RPMI7951 (cell line): ENCODE measurements at regions not wholly inside any gene's neighbourhood (a gene's known extent, or its start where the extent isn't known, plus 50 kb on each side); places are given as distances from the start of the nearest gene placed in this dataset.

Experiments
- DNase-seq: peaks from one replicate; pipeline ENCODE4 v3.0.0-alpha.2; 2012; ENCODE audit warnings: low read depth

DNA sequence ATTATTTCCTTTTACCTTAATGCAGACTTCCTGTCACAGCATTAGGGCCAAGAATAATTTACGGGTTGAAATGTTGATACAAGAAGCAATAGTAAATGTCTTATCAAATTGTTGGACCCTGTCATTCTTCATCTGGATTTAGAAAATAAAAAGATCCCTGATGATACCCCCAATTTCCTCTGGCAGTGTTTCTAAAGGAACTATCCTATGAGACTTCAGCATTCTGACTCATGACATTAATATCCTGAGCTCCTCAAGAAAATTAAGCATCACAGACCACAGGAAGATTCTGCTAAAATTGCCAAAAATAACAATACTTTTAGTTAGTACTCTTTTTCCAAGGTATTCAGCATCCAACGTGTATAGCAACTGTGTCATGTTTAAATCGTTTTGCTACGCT lies 490.5 kb upstream of the ANKRD30A start:
- peak; percentile 90 for DNase-seq

DNA sequence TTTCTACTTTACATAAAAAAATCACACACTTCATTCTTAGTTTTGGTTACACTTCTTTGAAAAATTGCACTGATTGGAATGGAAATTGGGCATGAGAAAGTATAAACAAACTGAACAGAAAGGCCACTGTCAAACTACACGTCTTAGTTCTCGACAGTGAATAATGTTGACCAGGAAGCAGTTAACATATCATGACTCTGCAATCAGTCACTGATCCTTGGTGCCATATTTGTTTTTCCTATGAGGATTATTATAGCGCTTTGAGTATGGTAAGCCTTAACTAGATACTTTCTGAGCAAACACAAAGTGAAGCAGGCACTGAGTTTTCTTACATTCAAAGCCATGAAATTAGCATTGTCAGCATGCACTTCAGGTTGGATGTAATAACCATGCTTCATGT lies 495.1 kb upstream of the ANKRD30A start:
- no peak for DNase-seq

DNA sequence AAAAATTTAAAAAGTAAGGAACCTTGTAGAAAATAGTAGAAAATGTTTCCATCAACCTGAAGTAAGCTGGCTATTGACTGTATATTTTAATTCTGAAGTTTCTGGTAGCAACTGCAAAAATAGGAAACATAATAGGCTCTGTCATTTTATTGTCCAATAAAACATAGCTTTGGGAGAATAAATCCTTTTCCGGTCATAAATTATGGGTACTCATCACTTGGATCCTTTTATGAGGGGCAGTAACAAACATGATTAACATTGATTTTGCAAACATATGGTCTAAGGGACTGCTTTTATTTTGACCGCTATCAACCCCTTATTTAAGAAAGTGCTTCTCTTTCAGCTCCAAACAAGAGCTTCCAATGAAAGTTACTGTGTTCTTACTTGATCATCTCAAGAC lies 495.9 kb upstream of the ANKRD30A start:
- DNase-seq = no peak

DNA sequence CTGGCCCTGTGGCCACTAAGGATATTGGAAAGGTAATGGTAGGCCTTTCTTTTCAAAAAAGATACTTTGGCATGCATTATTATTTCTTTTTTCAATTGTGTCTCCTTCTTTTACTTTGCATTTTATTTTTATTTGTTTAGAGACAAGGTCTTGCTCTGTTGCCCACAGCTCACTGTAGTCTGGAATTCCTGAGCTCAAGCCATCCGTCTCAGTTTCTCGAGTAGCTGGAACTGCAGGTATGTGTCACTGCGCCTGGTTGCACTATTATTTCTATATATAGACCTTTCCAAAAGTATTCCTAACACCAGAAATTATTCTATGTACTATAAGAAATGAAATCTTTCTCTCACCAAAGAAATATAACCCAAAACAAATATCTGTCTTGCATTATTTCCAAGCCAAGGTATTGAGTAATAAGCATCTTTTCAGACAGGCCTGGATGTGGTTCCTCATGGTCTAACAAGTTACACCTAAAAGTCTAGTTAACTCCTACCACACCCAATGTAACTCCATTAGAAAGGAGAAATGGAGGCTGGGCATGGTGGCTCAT lies 500.8 kb upstream of the ANKRD30A start:
- no peak for DNase-seq

GRCh38 chr10:36621346-36621745 lies 504.1 kb upstream of the ANKRD30A start:
- peak; percentile 78 for DNase-seq

DNA sequence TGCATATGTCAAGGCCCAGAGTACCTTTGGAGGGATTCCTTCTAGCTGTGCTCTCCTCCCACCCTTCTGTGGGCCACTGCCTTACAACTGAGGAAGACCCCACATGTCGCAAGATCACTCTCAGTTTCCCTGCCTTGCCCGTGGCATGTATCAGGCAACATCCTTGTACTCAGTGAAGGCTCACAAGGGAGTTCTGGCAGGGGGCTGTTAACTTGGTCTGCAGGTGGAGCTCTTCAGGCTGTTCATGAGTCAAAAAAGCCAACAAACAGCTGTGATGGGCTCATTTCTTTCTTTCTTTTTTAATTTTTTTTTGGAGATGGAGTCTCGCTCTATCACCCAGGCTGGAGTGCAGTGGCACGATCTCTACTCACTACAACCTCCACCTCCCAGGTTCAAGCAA lies 513.0 kb upstream of the ANKRD30A start:
- peak; percentile 49 for DNase-seq

DNA sequence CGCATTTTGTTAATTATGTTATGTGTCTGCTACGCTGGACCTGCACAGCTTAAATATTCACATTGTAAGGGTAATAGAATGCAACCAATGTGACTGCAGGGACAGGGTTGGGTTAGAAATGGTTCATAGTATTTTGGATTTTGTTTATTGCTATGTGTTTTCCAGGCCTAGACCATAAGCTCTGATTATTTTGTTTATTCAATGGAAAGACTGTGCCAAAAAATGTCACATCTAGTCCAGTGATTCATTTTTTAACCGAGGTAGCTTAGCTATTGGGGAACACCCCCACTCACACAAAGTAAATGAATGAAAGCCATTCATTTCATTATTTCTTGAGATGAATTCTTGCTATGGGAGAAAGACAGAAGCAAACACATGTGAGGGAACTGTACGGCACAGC lies 516.5 kb upstream of the ANKRD30A start:
- DNase-seq = peak; percentile 59

- DNase-seq = peak; percentile 81
Observed at GRCh38 chr10:36608251-36608650, 517.1 kb upstream of the ANKRD30A start.

DNA sequence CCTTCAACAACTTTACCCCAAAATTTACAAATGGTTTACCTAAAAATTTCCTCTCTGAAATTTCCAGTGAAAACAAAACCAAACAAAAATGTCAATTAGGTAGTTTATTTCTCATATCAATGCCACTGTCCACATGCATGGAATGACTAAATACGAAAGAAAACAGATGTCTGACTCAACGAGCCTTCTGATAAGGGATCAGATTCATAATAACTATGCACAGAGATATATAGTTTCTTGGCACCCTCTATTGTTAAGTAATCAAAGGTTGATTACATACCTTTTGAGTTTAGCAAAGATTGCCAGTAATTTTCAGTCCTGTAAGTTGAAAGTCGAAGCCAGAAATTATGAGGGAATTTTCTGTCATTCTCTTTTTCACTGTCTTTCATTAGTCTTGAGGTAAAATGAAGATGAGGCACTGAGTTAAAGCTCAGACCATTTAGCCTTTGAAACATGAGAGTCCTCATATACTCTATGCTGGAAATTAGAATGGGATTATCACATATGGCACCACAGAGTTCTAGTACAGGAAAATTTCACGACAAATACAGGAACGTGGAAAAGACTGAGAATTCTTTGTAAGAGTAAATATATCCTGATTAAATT lies 519.1 kb upstream of the ANKRD30A start:
- peak; percentile 52 for DNase-seq

DNA sequence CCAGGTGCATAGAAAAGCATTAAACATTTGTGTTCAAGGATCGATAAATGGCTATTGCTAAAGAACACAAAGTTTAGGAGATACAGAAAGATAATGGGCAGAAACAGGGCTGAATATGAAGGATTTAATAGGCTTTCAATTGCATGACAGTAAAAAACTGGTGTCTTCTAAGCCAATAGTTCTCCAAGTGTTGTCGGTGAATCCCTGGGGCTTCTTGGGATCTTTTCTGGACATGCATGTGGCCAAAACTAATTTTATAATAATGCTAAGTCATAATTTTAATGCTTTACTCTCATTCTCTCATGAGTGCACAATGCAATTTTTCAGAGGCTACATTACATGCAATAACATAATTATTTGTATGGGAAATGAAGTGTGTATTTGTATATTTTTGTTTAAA lies 521.1 kb upstream of the ANKRD30A start:
- no peak for DNase-seq

DNA sequence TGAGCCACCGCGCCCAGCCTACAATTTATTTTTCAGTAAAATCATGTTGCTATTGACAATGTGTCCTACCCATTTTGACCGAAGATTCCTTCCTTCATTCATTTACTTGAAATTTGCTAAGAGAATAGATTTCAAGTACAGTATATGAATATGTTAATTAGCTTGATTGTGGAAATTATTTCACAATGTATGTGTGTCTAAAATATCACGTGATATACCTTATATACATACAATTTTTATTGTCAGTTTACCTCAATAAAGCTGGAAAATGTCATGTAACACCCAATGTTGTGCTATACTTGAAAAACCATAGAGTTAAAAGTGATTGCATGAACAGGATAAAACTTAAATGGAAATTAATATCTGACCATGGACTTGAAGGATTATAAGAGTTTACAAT lies 521.7 kb upstream of the ANKRD30A start:
- no peak for DNase-seq

DNA sequence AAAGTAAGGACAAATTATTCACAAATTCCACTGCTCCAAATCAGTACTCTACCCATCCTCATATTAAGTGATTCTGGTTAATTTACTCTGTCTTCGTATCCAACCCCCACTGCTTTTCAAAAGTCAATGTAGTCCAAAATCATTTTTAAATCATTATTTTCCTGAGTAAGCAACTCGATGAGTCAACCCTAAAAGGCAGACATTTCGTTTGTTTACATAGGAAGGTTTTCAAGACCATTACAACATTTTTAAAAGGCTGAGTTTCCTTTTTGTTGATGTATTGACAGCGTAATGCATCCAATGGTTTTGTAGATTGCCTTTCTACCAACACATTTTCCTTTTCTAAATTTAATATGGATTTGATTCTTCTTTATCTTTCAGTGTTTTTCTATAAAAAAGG lies 523.0 kb upstream of the ANKRD30A start:
- peak; percentile 68 for DNase-seq

GRCh38 chr10:36597756-36598320 lies 527.6 kb upstream of the ANKRD30A start:
- DNase-seq = no peak

DNA sequence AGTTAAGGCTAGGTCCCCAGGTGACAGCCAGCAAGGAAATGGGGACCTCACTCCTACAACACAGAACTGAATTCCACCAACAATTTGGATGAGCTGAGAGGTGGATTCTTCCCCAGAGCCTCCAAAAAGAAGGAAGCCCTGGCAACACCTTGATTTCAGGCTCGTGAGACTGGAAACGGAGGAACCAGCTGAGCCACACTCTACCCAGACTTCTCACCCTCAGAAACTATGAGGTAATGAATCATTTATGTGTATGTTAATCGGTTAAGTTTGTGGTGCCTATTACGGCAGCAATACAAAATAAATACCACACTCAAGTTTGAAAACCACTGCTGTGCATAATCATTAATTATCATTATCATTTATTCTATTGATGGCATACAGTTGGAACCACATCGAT lies 532.4 kb upstream of the ANKRD30A start:
- no peak for DNase-seq

DNA sequence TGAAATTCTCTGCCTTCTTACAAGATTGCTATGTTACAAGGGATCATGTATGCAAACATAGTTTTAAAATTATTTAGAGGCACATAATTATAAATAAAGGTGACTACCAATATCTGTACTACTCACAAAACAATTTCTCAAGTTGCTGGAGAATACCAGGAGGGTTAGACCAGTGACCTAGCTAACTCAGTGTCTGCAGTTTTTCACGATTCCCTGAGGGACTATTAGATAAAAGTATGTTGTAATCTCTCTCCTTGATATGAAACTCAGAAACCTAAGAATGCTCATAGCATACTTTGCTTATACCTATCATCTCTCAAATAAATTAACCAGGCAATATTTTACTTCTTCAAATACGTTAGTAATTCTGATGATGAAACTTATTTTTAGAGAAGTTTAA lies 534.0 kb upstream of the ANKRD30A start:
- DNase-seq = no peak

DNA sequence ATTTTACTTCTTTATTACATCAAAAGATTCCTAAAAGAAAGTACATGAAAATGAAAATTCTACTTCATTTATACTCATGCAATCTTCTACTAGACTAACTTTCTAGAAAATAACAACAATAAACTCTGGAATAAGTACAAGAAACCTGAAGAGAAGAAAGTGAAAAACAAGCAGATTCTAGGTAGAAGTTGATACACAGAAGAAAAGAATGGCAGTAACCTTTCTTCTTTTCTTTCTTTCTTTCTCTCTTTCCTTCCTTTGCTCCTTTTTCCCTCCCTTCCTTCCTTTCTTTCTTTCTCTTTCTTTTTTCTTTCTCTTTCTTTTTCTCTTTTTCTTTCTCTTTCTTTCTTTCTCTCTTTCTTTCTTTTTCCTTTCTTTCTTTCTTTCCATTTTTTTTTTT lies 541.7 kb upstream of the ANKRD30A start:
- no peak for DNase-seq

DNA sequence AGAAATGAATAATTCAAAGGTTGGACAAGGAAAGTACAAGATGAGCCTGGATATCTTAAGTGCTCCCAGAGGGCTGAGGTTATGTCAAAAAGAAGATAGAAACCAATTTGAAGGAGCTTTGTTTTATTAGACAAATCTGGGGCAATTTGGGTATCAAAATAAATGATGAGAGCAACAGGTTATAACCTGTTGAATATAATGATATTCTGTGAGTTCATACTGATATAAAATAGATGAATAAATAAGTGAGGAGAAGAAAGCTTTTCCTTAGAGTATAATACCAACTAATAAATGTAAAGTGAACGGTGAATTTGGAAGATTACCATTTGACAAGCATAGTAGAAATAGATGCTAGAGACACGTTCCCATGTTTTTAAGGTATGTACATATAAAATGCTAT lies 544.2 kb upstream of the ANKRD30A start:
- no peak for DNase-seq

DNA sequence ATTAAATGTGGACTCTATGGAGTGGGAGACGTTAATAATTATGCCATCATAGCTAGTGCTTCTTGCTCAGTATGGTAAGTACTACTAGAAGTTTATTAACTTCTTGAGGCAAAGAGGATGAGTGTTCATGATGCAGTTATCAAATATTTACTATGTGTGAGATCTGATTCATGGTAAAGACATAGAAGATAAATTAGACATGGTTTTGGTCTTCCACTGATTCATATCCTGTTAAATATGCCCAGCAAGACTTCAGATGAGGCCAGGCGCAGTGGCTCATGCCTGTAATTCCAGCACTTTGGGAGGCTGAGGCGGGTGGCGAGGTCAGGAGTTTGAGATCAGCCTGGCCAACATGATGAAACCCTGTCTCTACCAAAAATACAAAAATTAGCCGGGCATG lies 547.1 kb upstream of the ANKRD30A start:
- DNase-seq = peak; percentile 97

- DNase-seq = peak; percentile 44
Observed at GRCh38 chr10:36577126-36577525, 548.3 kb upstream of the ANKRD30A start.

GRCh38 chr10:36574207-36574606 lies 551.2 kb upstream of the ANKRD30A start:
- peak; percentile 98 for DNase-seq

DNA sequence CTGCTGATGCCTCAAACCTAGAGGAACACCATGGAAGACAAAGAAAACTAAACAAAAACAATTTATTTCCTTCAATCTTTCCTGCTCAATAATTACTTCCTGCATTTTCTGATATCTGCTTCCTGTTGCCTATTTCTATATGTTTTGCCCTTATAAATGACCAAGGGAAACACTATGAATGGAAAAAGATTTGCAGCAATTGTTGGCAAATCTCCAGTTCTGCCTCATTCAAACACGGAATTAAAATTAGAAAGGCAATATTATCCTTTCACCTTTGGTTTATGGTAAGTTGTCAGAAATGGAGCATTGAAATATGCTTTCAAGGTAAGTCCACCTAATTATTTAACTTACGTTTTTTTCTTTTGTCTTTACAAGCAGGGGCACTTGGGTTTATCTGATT lies 552.2 kb upstream of the ANKRD30A start:
- DNase-seq = no peak

GRCh38 chr10:36564433-36564832 lies 561.0 kb upstream of the ANKRD30A start:
- DNase-seq = no peak

GRCh38 chr10:36559412-36560400 lies 565.7 kb upstream of the ANKRD30A start:
- no peak for DNase-seq
